Left lung (tissue), 4 donors: ENCODE measurements at regions not wholly inside any gene's neighbourhood (a gene's known extent, or its start where the extent isn't known, plus 50 kb on each side); places are given as distances from the start of the nearest gene placed in this dataset.

Experiments
- ATAC-seq: fragments of 200-7000 bp; cut with Tn5 transposase; one replicate; pipeline ENCODE4 v1.9.1; 2020; ENCODE audit warnings: moderate library complexity
- DNase-seq, 4 donors: peaks; one replicate each; pipeline ENCODE4 v3.0.0-alpha.2; 2013 to 2020
- H3K27ac ChIP-seq, 2 donors: fragments of 200-600 bp; sonication (generic) in 1 of 2; one replicate each; pipeline versions ENCODE4 v1.5.0 to v1.8.0; 2020 to 2021
- H3K27me3 ChIP-seq, 2 donors: fragments of 200-600 bp; sonication (generic) in 1 of 2; one replicate each; pipeline versions ENCODE4 v1.5.0 to v1.8.0; 2020 to 2021
- H3K36me3 ChIP-seq, 2 donors: fragments of 200-600 bp; sonication (generic) in 1 of 2; one replicate each; pipeline versions ENCODE4 v1.5.0 to v1.8.0; 2020 to 2021
- H3K4me1 ChIP-seq, 2 donors: fragments of 200-600 bp; one replicate each; pipeline ENCODE4 v1.8.0; 2021
- H3K4me3 ChIP-seq, 2 donors: fragments of 200-600 bp; sonication (generic) in 1 of 2; one replicate each; pipeline versions ENCODE4 v1.5.0 to v1.8.0; 2020 to 2021; ENCODE audit warnings: mild to moderate bottlenecking in 1 of 2
- H3K9me3 ChIP-seq, 2 donors: fragments of 200-600 bp; sonication (generic) in 1 of 2; one replicate each; pipeline versions ENCODE4 v1.5.0 to v1.8.0; 2020 to 2021
- CTCF ChIP-seq, 2 donors: fragments of 200-600 bp; sonication (generic) in 1 of 2; IDR thresholded peaks; one replicate each; pipeline versions ENCODE4 v1.5.0 to v1.8.0; 2021; ENCODE audit warnings: antibody characterized with exemption in 2 of 2
- intact Hi-C, 2 donors: fragments of 100-400 bp; cut with DNase I; formaldehyde crosslinking; loops; one replicate each; pipeline versions ENCODE4 v1.11.2 to v1.14.2; 2022
- donor health status: DM: no; HTN: yes; CAD: no.
- donor health status: DM: no; HTN: no; CAD: no.

DNA sequence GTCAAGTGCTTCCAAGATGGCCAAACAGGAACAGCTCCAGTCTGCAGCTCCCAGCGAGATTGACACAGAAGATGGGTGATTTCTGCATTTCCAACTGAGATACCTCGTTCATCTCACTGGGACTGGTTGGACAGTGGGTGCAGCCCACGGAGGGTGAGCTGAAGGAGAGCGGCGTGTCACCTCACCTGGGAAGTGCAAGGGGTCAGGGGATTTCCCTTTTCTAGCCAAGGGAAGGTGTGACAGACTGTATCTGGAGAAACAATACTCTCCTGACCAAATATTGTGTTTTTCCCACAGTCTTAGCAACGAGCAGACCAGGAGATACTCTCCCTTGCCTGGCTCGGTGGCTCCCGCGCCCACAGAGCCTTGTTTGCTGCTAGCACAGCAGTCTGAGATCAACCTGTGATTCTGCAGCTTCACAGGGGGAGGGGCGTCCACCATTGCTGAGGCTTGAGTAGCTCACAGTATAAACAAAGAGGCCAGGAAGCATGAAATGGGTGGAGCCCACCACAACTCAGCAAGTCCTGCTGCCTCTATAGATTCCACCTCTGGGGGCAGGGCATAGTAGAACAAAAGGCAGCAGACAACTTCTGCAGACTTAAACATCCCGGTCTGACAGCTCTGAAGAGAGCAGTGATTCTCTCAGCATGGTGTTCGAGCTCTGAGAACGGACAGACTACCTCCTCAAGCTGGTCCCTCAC, 293.5 kb upstream of the SUCLG2 start:
- no peaks in the 10 kb centered on the region for H3K36me3 ChIP-seq
- no peaks in the 10 kb centered on the region for H3K4me1 ChIP-seq
- no peak overlapping the region for H3K27ac ChIP-seq
- no peak for TF ChIP-seq CTCF (IDR thresholded peaks at IDR 0.05)
- H3K27me3 ChIP-seq, result no peaks in the 10 kb centered on the region
- DNase-seq (no peak), ATAC-seq (no peak)
- intact Hi-C loops, result no loop called here
- H3K4me3 ChIP-seq, result no peak overlapping the region
- H3K9me3 ChIP-seq, result peaks cover 0 to 10% of the 10 kb centered on the region in 2 donors

DNA sequence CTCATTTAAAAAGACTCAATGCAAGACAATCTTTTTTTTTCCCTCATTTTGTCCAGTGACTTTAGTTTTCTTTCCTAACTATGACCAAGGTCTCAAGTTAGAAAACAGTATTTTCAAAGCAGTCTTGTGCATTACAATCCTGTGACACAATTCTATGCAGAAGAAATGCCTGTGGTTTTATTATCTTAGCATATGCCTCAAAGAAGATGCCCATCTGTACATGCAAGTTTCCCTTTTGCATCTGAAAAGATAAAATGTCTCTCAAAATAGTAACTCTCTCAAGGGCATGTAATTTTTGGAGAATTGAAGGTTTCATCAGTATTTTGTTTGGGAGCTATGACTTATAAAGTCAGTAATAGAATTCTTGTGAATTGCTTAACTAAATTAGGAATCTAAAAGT, 292.0 kb upstream of the SUCLG2 start:
- intact Hi-C loops, result no loop called here
- no peak for TF ChIP-seq CTCF (IDR thresholded peaks at IDR 0.05)
- Histone ChIP-seq H3K36me3 (no peaks in the 10 kb centered on the region), H3K4me3 (no peak overlapping the region), H3K27ac (no peak overlapping the region), H3K27me3 (no peaks in the 10 kb centered on the region), H3K9me3 (peaks cover 0 to 3% of the 10 kb centered on the region in 2 donors), H3K4me1 (no peaks in the 10 kb centered on the region)
- ATAC-seq, result no peak
- no peak for DNase-seq

- H3K36me3 ChIP-seq, result no peaks in the 10 kb centered on the region
- no peak for ATAC-seq
- no peak for DNase-seq
Observed at GRCh38 chr3:67943546-67943945, 289.1 kb upstream of the SUCLG2 start.

GRCh38 chr3:67941433-67942030, 287.1 kb upstream of the SUCLG2 start:
- intact Hi-C loops, result no loop called here
- Histone ChIP-seq H3K4me1 (no peaks in the 10 kb centered on the region), H3K27ac (no peak overlapping the region), H3K36me3 (no peaks in the 10 kb centered on the region), H3K4me3 (no peak overlapping the region), H3K27me3 (no peaks in the 10 kb centered on the region), H3K9me3 (no peaks in the 10 kb centered on the region)
- no peak for ATAC-seq
- no peak for DNase-seq
- TF ChIP-seq CTCF (IDR thresholded peaks at IDR 0.05), result no peak

More at GRCh38 chr3:67943546-67943945, 289.1 kb upstream of the SUCLG2 start:
- no peaks in the 10 kb centered on the region for H3K4me1 ChIP-seq
- no peaks in the 10 kb centered on the region for H3K27me3 ChIP-seq
- no peak overlapping the region for H3K4me3 ChIP-seq
- intact Hi-C loops, result no loop called here
- no peak for TF ChIP-seq CTCF (IDR thresholded peaks at IDR 0.05)
- no peaks in the 10 kb centered on the region for H3K9me3 ChIP-seq
- H3K27ac ChIP-seq, result no peak overlapping the region

DNA sequence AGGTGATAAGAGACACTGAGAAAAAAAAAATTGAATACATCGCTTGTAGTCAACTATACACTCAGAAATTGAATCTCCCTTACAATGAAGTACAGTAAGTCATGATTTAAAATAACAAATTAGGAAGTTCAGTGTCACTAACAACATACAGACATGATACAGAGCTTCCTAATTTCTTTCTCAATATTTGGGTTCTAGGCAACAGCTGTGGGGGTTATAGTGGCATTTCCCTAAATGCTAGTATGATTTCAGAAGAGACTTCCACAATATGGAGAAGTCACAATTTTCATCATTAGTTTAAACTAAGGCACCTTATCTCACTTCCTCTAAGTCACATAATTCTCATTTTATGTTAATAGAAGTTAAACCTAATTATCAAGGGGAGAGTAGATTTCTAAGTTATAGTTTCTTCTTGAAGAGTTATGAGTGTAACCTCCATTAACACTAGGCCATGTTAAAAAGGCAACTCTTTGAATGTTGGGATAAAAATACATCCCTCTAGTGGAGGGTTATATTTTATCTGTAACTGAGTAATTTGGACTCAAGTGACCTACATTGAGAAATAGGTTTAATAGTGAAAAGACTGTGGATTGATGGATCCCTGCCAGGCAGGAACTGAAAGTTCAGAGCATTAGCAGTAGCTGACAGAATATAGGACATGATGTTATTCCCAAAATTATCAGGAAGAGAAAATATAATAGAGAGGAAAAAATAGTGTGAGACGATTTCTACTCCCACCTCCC, 286.0 kb upstream of the SUCLG2 start:
- no peaks in the 10 kb centered on the region for H3K27me3 ChIP-seq
- ATAC-seq (peak; percentile 41), DNase-seq (peak in 1 of 4 donors; percentile 33)
- H3K27ac ChIP-seq, result no peak overlapping the region
- H3K9me3 ChIP-seq, result peaks cover 0 to 6% of the 10 kb centered on the region in 2 donors
- TF ChIP-seq CTCF (IDR thresholded peaks at IDR 0.05), result no peak
- no peaks in the 10 kb centered on the region for H3K4me1 ChIP-seq
- H3K36me3 ChIP-seq, result no peaks in the 10 kb centered on the region
- intact Hi-C loops, result no loop called here
- H3K4me3 ChIP-seq, result no peak overlapping the region
